ENCODE measurements at regions not wholly inside any gene's neighbourhood (a gene's known extent, or its start where the extent isn't known, plus 50 kb on each side); places are given as distances from the start of the nearest gene placed in this dataset.

DNA sequence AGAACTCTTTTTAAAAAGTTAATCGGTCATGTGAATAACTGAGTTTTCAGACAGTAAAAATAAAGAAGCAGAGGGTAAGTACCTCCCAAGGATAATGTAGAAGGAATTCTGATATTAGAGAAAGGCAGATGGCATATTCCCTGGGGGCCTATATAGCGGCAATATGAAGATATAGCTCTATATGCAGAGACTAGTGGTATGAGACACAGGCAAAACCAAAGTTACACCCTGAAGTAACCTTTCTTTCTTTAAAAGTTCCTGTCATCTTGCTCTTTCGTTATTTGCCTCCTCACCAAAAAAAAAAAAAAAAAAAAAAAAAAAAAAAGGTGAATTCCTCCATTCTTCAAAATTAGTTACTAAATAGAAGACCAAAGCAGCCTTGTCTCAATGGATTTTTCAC lies 76.2 kb upstream of the ARHGAP32 start:
- no peak for DNase-seq (ENCODE audit: low read depth in 1 of 2, low spot score in 1 of 2)

DNA sequence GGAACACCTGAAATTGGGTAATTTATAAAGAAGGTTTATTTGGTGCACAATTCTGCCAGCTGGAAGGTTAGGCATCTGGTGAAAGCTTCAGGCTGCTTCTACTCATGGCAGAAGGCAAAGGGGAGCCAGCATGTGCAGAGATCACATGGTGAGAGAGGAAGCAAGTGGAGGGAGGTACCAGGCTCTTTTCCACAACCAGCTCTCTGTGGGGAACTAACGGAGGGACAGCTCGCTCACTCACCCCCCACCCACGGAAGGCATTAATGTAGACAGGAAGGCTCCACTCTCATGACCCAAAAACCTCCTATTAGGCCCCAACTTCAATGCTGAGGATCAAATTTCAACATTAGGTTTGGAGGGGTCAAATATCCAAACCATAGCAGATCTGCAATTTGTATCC lies 75.6 kb upstream of the ARHGAP32 start:
- DNase-seq (ENCODE audit: low read depth in 1 of 2, low spot score in 1 of 2), result no peak

DNA sequence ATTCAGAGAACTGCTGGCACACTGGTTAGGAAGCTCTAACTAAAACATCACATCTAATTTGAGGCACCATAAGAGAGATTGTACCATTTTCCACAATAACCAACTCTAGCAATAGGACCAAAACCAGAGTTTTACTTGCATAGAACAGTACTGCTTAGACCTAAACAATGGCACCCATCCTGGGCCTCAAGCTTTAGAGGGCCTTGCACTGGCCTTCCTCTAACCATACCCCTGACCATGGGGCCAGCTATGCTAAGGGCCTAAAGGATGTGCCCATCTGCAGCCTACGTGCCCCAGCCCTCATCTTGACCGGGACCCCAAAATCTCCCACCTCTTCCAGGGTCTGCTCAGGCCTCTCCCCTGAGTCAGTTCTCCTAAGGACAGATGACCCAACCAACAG lies 74.4 kb upstream of the ARHGAP32 start:
- DNase-seq (ENCODE audit: low read depth in 1 of 2, low spot score in 1 of 2), result no peak

DNA sequence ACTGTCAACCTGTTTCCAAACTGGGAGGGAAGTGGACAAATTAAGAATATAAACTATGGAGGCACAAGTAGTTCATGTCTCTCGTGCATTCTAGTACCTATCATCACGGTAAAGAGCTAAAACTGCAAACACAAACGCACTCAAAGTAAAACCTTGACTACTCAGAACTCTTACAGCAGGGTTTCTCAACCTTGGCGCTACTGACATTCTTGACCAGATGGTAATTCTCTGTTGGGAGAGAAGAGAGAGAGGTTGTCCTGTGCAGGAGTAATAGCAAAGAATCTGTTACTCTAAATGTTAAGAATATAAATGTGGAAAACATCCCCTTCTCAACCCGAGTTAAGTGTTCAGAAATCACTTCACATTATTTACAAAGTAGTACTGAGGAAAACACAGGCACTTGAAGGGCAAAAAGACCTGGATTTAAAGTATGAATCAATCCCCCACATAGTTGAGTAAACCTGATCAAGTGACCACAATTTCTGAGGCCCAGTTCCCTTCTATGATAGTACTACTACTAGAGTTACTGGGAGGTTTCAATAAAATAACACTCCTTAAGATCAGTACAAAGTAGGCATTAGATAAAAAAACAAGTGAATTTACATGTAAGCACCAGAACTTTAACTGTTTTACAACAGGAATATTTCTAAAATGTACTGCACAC lies 73.1 kb upstream of the ARHGAP32 start:
- no peak for DNase-seq (ENCODE audit: low read depth in 1 of 2, low spot score in 1 of 2)

DNA sequence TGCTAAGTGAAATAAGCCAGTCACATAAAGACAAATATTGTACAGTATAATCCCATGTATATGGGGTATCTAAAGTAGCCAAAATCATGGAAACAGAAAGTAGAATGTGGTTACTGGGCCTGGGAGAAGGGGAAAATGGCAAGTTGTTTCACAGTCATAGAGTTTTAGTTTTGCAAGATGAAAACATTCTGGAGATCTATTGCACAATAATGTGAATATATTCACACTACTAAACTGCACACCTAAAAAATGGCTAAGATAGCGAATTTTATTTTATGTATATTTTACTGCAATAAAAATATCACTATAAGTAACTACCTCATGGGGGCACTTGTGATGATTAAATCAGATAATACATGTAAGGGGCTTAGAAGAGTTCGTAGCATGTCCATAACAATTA lies 72.0 kb upstream of the ARHGAP32 start:
- no peak for DNase-seq (ENCODE audit: low read depth in 1 of 2, low spot score in 1 of 2)

DNA sequence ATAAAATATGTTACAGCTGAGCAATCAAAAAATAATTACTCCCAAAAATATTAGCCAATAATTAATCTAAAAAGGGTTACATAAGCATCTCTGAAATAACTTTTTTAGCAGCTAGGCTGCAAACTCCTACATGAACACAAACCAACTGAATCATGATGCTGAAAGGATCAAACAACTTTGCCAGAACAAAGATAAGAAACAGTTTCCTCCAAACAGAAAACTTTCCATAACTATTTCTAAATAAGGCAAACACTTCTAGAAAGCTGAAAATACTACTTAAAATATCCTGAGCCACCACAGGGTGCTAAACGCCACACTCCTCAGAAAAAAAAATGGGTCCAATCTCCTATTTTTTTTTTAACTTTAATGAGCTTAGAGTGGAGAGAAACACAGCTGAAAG lies 68.6 kb upstream of the ARHGAP32 start:
- no peak for DNase-seq (ENCODE audit: low read depth in 1 of 2, low spot score in 1 of 2)

DNA sequence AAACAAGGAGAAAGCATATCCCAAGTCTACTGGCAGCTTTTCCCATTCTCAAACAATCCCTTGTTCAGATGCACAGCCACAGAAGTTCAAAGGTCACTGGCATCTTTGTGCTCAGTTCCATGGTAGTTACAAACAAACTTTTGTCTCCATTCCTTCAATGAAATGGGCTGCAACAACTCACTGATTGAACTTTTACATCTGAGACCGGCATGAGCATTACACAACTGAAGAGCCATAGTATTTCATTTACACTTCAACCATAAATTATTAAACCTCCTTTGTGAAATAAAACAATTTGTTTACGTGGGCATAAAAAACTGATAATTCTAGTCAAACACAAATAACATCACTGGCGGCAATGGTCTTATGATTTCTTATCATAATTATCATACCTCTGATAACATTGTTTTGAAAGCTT lies 67.8 kb upstream of the ARHGAP32 start:
- no peak for DNase-seq (ENCODE audit: low read depth in 1 of 2, low spot score in 1 of 2)

DNA sequence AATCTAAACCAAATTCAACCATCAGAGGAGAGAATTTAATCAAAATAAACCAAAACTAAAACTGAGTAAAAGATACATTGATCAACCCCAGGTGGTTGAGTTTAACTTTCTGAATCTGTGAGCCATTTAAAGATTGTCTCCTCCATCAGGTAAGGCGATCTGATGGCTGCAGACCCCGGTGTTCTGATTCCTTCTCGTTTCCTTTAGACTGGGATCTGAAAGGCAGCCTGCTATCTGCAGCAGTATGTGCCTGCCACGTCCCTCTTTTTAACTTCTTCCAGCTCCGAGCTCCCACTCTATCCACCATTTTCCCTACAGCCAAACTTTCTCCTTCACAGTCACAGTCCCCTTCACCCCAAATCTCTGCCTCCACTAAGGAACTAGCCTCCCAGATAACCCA lies 66.1 kb upstream of the ARHGAP32 start:
- DNase-seq (ENCODE audit: low read depth in 1 of 2, low spot score in 1 of 2), result no peak

DNA sequence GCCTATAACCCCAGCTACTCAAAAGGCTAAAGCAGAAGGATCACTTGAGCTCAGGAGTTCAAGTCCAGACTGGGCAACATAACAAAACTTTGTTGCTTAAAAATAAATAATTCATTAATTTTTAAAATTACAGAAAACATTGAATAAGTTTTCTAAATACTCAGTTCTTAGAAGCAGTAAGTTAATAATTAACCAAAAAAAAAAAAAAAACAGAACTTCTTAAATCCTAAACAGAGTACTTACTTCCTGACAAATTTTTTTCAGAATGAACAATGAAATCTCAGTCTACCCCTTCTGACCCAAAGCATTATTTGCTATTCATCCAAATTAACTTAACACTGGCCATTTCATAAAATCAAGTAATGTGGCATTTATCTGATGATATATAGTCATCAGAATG lies 65.4 kb upstream of the ARHGAP32 start:
- no peak for DNase-seq (ENCODE audit: low read depth in 1 of 2, low spot score in 1 of 2)

DNA sequence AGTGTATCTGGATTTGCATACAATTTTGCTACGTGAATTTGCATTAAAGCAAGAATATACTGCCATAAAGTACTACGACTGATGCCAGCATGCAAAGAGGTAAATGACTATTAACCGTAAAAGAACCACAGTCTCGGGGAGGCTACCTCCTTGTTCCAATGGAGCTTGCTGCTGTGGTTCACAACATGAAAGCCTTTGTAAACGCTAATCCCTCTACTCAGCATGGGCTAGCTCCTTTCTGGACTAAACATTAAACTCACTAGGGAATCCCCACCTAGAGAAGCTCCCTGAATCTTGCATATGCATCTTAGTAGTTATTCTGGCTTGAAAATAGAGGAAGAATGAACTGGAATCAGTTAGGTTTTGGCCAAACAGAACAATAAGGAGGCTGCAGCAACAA lies 60.5 kb upstream of the ARHGAP32 start:
- DNase-seq (ENCODE audit: low read depth in 1 of 2, low spot score in 1 of 2), result no peak

DNA sequence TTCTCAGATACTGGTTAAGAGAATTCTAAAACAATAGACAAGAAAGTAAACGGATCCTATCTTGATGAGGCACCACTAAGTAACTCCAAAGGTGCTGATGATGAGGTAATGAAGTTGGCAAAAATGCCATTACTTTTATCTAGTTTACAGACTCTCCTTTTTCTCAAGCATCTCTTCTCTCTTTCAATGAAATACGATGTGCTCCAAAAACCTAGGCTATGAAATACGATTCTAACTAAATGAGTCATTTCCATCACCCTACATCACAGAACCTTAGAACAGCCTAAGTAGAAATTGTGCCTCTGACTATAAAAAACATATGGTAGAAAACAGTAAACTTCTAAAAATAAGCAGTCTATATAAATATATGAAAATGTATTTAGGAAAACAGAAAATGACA lies 58.9 kb upstream of the ARHGAP32 start:
- no peak for DNase-seq (ENCODE audit: low read depth in 1 of 2, low spot score in 1 of 2)

DNA sequence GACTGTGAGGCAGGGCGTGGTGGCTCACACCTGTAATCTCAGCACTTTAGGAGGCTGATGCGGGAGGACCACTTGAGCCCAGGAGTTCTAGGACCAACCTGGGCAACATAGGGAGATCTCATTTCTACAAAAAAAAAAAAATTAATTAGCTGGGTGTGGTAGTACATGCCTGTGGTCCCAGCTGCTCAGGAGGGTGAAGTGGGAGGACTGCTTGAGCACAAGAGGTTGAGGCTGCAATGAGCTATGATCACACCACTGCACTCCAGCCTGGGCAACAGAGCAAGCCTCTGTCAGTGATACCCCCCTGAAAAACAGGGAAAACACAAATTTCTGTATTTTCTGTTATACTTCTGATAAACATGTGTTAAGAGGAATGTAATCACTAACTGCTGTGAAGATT lies 57.8 kb upstream of the ARHGAP32 start:
- no peak for DNase-seq (ENCODE audit: low read depth in 1 of 2, low spot score in 1 of 2)

DNA sequence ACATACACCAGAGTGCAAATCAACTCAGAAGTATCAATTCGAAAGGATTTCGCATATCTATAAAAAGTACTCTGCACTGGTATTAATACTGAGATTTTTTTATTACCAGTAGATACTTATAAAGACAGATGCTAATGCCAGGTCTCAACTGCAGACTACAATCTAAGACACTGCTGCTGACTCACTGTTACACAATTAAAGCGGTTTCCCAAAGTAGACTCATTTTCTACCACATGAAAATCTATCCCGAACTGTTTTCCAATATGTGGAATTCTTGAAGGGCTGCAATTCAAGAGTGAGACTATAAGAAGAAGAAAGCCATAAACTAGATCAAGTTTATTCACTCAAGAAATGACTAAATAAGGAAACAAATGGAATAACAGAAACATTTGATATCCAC lies 57.2 kb upstream of the ARHGAP32 start:
- no peak for DNase-seq (ENCODE audit: low read depth in 1 of 2, low spot score in 1 of 2)

DNA sequence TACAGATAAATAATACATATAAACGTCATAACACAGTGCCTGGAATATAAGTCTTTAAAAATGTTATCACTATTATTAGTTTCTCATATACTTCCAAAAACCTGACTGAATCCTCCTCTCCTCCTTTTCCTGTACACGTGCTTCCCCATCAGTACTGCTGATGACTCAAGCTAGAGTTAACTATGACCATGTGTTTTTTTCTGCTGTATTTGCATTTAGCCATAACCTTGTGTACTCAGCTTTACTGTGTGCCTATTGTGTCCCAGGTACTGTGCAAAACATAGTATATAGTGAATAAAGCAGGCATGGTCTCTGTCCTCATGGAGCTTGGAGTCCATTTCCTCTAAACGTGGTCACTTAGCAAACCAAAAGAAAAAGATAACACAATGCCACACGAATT lies 56.5 kb upstream of the ARHGAP32 start:
- no peak for DNase-seq (ENCODE audit: low read depth in 1 of 2, low spot score in 1 of 2)

DNA sequence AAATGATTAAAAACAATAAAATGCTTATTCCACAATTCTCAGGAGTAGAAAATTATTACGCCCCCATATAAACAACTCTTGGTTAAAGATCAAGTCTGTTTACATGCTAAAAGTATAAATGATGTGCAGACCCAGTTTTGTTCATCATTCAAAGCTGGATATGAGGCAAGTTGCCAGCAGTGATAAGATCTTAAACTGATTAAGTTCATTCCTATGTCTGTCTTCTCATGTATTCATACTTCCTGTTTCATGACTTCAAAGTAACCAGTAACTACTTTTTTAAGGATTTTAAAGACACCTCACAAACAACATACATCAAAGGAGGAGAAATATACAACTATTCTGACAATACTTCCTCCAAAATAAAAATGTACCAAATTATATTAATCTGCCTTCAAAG lies 55.0 kb upstream of the ARHGAP32 start:
- no peak for DNase-seq (ENCODE audit: low read depth in 1 of 2, low spot score in 1 of 2)

DNA sequence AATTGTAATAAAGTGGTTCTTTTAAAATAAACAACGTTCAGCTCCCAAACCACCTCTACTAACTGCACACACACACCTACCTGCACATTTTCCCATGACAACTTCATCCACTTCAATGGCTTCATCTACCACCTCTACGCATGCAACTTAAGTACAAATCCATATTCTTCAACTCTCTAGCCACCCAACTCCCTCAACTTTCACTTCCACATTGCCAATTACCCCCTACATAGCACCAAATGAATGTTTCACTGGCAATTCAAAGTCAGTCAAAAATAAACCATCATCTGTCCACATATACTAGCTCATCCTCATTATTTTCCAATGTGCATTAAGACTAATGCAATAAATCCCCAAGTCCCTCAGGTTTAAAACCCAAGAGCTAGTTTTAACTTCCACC lies 50.7 kb upstream of the ARHGAP32 start:
- DNase-seq (ENCODE audit: low read depth in 1 of 2, low spot score in 1 of 2), result no peak

All from activated T-helper 1 cell treated with anti-CD3 and anti-CD28 coated beads, Interleukin-2, amount 50 U/mL, for 16 hours (primary cell).